ENCODE measurements at regions not wholly inside any gene's neighbourhood (a gene's known extent, or its start where the extent isn't known, plus 50 kb on each side); places are given as distances from the start of the nearest gene placed in this dataset.
"Not testable (repeated sequence)": the region's sequence is repeated elsewhere in the genome, so short reads cannot be mapped to it uniquely, and the experiment has no call there.

DNA sequence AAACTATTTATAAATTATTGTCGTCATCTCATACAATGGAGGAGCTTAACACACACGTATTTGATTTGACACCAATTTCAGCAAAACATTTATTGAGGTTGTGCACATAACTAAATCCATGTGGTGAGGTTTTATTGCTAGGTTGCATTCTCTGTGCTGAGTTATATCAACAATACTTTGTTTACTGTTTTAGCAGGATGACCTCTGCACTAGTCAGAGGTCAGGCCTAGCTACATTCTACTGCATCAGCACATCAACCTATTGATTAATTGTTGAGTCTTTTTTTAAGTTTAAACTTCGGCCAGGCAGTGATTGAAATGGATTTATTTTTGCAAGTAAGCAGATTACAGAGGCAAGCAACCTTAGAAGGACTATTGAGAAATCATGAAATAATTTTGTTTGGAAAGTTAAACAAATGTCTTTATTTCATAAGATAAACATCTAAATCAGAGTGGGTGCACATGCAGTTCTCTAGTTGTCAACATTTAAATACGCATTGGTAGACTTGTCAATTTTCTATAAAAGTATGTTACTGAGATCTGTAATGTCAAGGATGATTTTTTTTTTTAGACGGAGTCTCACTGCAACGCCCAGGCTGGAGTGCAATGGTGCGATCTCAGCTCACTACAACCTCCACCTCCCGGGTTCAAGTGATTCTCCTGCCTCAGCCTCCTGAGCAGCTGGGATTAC, 75.2 kb upstream of the CD28 start:
- DNase-seq, result no peak

DNA sequence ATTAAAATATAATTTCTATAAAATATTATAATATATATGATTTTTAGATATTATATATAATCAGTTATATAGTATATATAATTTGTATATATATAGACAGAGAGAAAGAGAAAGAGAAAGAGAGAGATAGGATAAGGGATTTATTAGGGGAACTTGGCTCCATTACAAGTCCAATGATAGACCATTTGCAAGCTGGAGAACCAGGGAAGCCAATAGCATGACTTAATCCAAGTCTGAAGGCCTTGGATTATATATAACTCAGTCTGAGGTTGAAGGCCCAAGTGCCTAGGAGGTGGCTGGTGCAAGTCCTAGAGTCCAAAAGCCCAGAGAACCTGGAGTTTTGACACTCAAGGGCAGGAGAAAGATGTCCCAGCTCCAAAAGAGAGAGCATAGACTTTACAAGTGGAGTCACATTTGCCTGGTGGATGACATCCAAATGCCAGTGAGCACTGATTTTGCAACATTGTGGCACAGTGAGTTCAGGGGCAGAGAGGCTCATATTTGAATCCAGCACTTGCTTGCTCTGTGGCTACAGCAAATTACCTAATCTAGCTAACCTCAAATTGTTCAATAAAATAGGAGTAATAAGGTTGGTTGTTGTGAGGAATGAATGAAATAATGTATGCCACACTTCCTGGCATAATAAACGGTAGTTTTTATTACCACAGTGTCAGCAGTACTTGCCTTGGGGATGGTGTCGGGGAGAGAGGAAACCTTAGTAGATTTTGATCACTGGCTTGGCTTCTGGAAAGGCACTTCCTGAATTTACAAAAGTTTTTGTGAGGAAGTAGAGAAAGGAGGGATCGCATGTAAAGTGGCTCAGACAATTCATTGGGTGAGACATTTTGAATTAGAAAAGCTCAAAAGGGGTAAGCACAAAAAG, 69.6 kb upstream of the CD28 start:
- no peak for DNase-seq

DNA sequence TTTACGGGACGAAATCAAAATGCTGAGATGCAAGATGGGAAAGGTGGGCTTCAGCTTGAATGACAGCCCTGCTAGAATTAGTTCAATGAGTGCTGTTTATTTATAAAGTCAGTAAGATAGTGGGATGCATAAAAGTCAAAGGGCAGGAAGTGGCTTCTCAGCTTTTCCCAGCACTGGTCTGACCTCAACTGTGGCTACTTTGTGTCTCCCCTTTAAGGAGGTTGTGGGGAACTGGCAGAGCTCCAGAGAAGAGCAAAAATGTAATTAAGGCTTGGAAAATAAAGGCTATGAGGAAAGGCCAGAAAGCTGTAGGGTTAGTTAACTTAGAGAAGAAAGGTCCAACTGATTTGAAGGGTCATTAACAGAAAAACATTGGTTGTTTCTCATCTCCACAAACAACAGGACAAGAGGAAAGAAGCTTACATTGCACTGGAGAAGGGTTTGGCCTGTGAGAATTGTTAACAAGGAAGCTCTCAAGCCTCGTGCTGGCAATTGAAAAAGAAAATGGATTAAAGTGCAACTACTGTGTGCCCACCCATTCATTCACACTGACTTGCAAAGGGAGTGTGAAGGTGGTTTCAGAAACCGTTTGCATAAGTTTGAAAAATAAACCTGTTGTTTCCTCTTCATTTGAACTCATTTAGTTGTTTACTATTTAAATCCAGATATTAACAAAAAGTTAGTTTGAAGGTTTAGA, 68.8 kb upstream of the CD28 start:
- no peak for DNase-seq

DNA sequence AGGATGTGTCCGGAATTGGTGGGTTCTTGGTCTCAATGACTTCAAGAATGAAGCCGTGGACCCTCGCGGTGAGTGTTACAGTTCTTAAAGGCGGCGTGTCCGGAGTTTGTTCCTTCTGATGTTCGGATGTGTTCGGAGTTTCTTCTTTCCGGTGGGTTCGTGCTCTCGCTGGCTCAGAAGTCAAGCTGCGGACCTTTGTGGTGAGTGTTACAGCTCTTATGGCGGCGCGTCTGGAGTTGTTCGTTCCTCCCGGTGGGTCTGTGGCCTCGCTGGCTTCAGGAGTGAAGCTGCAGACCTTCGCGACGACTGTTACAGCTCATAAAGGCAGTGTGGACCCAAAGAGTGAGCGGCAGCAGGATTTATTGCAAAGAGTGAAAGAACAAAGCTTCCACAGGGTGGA, 64.6 kb upstream of the CD28 start:
- DNase-seq, result not testable (repeated sequence)

DNA sequence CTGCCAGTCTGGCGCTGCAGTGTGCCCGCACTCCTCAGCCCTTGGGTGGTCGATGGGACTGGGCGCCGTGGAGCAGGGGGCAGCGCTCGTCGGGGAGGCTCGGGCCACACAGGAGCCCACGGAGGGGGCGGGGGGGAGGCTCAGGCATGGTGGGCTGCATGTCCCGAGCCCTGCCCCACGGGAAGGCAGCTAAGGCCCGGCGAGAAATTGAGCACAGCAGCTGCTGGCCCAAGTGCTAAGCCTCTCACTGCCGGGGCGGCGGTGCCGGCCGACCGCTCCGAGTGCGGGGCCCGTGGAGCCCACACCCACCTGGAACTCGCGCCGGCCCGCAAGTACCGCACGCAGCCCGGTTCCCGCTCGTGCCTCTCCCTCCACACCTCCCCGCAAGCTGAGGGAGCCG, 63.6 kb upstream of the CD28 start:
- DNase-seq, result not testable (repeated sequence)

DNA sequence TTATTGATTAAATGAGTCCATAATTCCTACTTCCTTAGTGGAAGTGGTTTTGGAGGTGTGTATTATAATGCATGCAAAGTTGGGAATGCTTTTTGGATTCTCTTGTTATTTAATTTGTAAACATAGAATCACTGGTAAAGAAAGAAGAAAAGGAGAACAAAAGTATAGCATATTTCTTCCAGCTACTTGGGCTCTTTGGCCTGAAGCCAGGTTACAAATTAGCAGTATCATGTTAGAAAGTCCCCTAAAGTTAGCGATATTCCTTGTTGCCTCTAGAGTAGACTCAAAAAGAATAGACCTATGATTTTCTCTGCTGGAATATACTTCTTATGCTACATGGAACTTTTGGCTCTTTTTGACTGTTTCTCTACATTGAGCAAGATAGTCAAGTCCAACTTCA, 60.6 kb upstream of the CD28 start:
- no peak for DNase-seq

DNA sequence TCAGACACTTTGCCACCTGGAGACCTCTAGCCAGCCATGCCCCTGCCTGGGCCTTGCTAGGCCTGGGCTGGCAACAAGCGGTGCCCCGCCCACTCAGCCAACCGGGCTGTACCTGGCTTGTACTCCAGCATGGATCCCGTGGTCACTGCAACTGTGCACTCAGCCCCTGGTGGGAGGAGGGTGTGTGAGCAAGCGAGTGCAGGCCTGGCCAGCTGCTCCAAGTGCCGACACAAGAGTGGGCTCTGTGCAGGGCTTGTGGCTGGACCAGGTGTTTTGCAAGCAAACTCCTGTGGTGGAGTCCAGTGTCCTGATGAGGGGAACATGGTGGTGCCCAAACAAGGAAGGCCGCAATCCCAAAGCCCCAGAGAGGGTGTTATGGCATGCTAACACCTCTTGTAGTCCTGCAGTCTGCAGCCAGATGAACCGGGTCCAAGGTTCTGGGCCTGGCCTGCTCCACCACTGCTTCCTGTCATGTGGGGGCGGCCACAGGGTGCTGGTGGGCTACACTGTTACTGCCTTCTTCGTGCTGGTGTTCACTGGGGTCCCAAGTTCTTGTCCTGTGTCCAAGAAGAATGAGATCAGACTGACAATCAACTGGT, 60.1 kb upstream of the CD28 start:
- no peak for DNase-seq

DNA sequence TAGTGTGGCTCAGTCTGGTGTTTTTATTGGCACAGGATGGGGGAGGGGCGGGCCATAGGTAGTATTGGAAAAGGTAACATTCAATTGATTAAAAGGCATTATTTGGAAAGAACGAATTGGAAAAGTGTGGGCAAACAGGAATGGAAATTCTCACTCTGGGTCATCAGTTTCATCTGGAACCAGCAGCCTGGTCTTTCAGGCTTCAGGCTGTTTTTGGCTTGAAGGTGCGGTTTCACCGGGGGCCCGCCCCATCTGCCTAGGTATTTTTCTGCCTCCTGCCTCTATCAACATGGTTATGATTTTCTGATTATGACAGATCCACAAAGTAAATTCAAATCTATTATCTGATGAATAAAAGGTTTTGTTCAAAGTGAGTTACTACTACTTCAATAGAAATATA, 59.5 kb upstream of the CD28 start:
- no peak for DNase-seq

DNA sequence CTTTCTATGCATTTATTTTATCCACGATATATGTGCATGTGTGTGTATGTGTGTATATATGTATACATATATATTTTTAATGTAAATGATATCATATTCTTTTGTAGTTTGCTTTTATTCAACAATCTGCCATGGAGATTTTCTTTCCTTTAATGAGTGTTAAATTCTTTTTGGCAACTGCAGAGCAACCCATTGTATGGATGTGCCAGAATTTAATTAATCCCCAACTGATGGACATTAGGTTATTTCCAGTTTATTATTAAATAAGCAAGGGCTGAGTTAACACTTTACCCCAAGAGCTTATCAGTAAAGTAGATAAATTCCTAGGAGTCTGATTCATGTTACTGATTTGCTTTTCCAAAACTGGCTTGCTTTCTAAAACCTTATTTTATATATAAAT, 58.9 kb upstream of the CD28 start:
- DNase-seq, result no peak

DNA sequence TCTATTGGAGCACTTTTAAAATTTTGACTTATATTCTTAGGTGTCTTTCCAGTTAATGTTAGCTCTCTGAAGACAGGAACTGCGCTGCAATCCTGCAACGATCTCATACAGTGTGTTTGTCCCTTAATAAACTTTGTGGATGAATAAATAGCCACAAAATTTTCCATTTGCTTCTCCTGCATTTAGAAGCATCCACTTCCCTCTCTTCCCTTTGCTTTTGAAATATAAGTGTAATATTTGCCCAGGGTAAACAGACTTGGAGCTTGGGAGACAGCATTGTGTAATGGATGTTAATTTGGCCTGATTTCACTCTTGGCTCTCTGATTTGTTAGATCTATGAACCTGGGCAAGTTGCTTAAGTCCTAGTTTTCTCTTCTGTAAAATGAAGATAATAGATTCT, 58.2 kb upstream of the CD28 start:
- no peak for DNase-seq

DNA sequence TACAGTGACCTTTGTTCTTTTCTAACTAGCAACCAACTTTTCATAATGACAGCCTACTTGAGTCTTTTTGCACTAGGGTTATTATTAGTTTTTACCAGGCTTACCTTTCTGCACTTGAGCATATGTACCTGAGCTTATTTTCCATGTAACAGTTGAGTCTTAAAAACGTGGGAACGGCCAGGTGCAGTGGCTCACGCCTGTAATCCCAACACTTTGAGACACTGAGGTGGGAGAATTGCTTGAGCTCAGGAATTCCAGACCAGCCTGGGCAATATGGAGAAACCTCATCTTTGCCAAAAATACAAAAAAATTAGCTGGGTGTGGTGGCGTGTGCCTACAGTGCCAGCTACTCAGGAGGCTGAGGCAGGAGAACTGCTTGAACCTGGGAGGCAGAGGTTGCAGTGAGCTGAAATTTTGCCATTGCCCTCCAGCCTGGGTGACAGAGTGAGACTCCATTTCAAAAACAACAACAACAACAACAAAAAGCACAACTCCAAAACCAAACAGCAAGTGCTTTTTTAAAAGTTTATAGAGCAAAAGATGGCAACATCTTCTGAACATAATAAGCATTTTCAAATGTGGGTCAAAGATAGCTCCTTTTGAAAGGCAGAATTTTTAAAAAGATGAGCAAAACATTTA, 57.1 kb upstream of the CD28 start:
- no peak for DNase-seq

DNA sequence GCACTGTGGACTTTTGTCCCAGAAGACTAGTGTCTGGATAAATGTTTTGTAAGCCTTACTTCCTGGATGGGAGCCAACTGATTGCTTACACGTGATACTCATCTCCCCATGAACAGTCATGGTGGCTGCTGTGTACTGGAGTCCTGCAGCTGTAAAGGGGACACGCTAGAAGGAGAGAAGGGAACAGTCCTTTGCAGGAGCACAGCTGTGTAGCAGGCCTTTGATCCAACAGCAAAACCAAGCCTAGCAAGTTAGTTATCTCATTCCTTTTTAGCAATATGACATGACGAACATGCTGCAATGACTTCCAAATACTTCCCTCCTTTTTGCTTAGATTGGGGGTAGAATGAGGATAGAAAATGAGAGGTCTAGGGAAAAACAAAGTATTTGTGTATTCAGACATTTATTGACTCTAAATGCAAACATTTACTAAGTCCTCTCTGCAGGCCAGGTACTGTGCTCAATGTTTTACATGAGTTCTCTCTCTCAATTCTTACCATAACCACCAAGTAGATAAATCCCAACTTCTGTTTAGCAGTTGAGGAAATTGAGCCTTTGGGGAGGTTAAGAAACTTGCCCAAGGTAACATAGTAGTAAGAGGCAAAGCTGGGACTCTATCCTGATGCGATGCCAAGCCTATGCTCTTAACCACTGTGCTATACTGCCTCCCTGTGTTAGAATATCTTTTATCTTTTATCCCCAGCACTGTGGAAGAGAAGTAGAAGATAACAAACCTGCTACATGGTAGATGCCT, 55.4 kb upstream of the CD28 start:
- peak; percentile 48 for DNase-seq

DNA sequence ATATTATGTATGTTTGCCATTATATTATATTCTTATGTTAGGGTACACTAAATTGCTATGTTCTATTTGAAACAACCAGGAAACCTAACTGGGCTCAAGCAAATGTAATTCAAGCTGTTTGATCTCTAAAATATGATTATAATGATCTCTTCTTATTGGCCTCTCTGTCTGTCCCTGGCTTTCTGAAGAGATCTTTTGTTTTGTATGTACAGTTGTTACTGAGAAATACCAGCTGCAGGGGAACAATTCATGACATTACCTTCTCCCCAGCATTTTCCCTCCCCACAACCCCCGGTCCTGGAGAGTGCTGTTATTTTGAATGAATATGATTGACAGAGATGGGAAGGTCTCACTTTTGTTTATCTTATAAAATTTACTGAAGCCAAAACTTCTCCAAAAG, 54.8 kb upstream of the CD28 start:
- no peak for DNase-seq

DNA sequence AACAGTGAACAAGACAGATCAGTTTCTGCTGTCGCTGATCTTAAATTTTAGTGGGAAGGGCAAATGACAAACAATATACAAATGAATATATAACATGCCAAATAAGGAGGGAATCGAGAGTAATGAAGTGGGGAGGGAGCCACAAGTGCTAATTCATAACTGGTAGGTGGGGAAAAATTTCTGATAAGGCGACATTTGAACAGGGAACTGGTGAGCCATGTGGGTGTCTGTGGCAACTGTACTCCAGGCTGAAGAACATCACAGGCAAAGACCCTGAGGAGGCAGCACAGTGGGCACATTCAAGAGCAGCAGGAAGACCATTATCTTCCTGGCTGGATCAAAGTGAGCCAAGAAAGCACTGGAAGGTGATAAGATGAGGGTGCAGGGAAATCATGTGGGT, 51.6 kb upstream of the CD28 start:
- no peak for DNase-seq

DNA sequence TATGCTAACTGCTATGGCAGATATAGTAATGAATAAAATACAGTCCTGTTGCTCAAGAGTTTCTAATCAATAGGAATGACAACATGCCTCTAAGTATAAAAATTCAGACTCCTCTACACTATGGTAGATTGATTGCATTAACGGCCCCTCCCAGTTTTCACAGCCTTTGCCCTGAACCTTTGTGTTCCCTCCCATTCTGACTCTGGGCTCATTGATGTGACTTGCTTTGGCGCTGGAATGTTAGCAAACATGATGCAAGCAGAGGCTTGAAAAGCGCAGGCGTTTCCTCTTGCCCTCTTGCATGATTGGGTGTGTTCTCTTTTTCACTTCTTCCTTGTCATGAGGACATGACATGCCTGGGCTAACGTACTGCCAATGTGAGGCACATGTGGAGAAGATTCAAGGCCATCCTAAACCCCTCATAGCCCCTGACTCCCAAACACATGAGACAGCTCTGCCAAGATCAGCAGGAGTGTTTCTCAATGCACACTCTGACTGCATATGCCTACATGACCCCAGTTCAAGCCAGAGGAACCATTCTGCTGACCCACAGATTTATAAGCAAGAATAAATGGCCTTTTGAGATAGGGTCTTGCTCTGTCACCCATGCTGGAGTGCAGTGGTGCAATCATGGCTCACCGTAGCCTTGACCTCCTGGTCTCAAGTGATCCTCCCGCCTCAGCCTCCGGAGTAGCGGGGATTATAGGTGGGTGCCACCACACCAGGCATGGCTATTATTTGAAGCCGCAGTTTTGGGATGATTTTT, 49.7 kb upstream of the CD28 start:
- DNase-seq, result peak; percentile 39
